AG04450 (cell line): ENCODE measurements at regions not wholly inside any gene's neighbourhood (a gene's known extent, or its start where the extent isn't known, plus 50 kb on each side); places are given as distances from the start of the nearest gene placed in this dataset.

Experiments
- CTCF ChIA-PET: fragments of 300-600, 350-600 bp; formaldehyde crosslinking; extraction: SDS; loops from one replicate; lab custom pipeline; 2022; ENCODE audit warnings: antibody characterized with exemption, inconsistent platforms; lab: Charles Lee
- POLR2A ChIA-PET: fragments of 350-600 bp; formaldehyde crosslinking; extraction: SDS; loops from one replicate; lab custom pipeline; 2021; ENCODE audit warnings: antibody characterized with exemption, inconsistent platforms; lab: Yijun Ruan, JAX
- DNase-seq: peaks from one replicate; pipeline ENCODE4 v3.0.0-alpha.2; 2011; ENCODE audit warnings: low read depth, low spot score
- H3K27ac ChIP-seq: one replicate; pipeline ENCODE4 v1.5.1; 2012; ENCODE audit warnings: low read depth, low read length, control low read depth
- H3K27me3 ChIP-seq: one replicate; pipeline ENCODE4 v1.6.0; 2012; ENCODE audit warnings: low read length; ENCODE audit not compliant: control insufficient read depth, insufficient read depth
- H3K4me3 ChIP-seq: 2 replicates; pipeline ENCODE4 v1.5.1; 2011; ENCODE audit warnings: mild to moderate bottlenecking, low read depth, low read length, control low read depth
- H3K9me3 ChIP-seq: 2 replicates; pipeline ENCODE4 v1.5.1; 2012; ENCODE audit warnings: low read length; ENCODE audit not compliant: control insufficient read depth, insufficient read depth
- CTCF ChIP-seq: IDR thresholded peaks from 2 replicates; pipeline ENCODE4 v1.5.1; 2011; ENCODE audit warnings: low read depth, low read length, control low read depth, inconsistent platforms

- ChIA-PET CTCF (no interaction called here), POLR2A (no interaction called here)
- H3K4me3 ChIP-seq: no peak overlapping the region
- no peak for TF ChIP-seq CTCF
- H3K9me3 ChIP-seq: no peaks in the 10 kb centered on the region
- DNase-seq: no peak
- H3K27ac ChIP-seq: no peak overlapping the region
- H3K27me3 ChIP-seq: no peaks in the 10 kb centered on the region
Observed at GRCh38 chrX:92351511-92351910, 572.3 kb downstream of the PCDH11X start.
